Esophagus squamous epithelium (tissue), 4 donors: ENCODE measurements at regions not wholly inside any gene's neighbourhood (a gene's known extent, or its start where the extent isn't known, plus 50 kb on each side); places are given as distances from the start of the nearest gene placed in this dataset.

ENCODE experiments used
- POLR2A ChIP-seq, 4 donors: fragments of 450-650 bp; IDR thresholded peaks; one replicate each; pipeline ENCODE4 v1.6.1; 2017; ENCODE audit warnings: antibody characterized with exemption in 4 of 4, mild to moderate bottlenecking in 4 of 4, moderate library complexity in 3 of 4
- TF ChIP-seq, protein P1 (sequence below), 6 experiments: fragments of 450-650 bp in 4 of 6; fragments of 200-600 bp in 2 of 6; sonication (generic) in 2 of 6; IDR thresholded peaks; one replicate each; pipeline ENCODE4 v1.5.1; 2016 to 2019; ENCODE audit warnings: antibody characterized with exemption in 6 of 6, mild to moderate bottlenecking in 4 of 6, moderate library complexity in 4 of 6

DNA sequence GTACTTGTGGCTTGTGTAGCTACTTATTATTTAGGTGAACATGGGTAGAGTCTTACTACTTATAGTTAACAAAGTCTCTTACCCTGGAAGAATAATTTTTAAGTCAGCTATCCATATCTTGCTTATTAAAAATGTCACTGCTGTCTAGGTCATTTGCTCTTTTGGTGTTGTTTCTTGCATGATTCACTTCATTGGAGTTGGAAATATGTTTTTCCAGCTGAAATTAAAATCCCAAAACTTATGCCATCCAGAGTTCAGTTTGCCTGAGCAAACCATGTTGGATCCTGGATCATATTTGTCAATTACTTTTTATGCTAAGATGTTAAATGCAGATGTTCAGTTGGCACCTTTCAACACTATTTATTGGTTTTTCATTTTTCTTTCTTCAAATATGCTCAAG is 421.0 kb upstream of the RBMS3 start:
- TF ChIP-seq, protein P1, sequence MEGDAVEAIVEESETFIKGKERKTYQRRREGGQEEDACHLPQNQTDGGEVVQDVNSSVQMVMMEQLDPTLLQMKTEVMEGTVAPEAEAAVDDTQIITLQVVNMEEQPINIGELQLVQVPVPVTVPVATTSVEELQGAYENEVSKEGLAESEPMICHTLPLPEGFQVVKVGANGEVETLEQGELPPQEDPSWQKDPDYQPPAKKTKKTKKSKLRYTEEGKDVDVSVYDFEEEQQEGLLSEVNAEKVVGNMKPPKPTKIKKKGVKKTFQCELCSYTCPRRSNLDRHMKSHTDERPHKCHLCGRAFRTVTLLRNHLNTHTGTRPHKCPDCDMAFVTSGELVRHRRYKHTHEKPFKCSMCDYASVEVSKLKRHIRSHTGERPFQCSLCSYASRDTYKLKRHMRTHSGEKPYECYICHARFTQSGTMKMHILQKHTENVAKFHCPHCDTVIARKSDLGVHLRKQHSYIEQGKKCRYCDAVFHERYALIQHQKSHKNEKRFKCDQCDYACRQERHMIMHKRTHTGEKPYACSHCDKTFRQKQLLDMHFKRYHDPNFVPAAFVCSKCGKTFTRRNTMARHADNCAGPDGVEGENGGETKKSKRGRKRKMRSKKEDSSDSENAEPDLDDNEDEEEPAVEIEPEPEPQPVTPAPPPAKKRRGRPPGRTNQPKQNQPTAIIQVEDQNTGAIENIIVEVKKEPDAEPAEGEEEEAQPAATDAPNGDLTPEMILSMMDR (IDR thresholded peaks at IDR 0.05), result no peak
- TF ChIP-seq POLR2A (IDR thresholded peaks at IDR 0.05), result no peak
